ENCODE measurements at regions not wholly inside any gene's neighbourhood (a gene's known extent, or its start where the extent isn't known, plus 50 kb on each side); places are given as distances from the start of the nearest gene placed in this dataset.

- TF ChIP-seq YY1 (IDR thresholded peaks at IDR 0.05; ENCODE audit: insufficient read depth, insufficient read length) (no peak), SUZ12 (IDR thresholded peaks at IDR 0.05; ENCODE audit: extremely low read depth, insufficient read depth, insufficient read length) (no peak), ZNF274 (IDR thresholded peaks at IDR 0.05; ENCODE audit: low read depth, low read length) (no peak)
These were observed 186.5 kb upstream of the CCL2 start for GRCh38 chr17:34068571-34068970.
